ENCODE measurements at regions not wholly inside any gene's neighbourhood (a gene's known extent, or its start where the extent isn't known, plus 50 kb on each side); places are given as distances from the start of the nearest gene placed in this dataset.

GRCh38 chr15:77811270-77811669, 178.6 kb upstream of the LINGO1 start:
- in situ Hi-C loops (cut with HindIII; ENCODE audit: extremely low pct_ligation_motif_present, low pct_unique_long_range_greater_than_20kb) = loop anchor here (25.0 kb wide), 1 partner anchor 174 kb away; the partner anchor contains the start of gene LINGO1
- no peak for ATAC-seq
- no peak for DNase-seq (ENCODE audit: low spot score)
- CTCF ChIA-PET (ENCODE audit: low intra/inter-chr PET ratio, low total read pairs) = no interaction called here
- Histone ChIP-seq H3K9me3 (ENCODE audit: low read length) (no peaks in the 10 kb centered on the region), H3K79me2 (ENCODE audit: insufficient read depth, low read length) (no peaks in the 10 kb centered on the region), H4K20me1 (ENCODE audit: insufficient read depth, low read length) (no peaks in the 10 kb centered on the region), H3K36me3 (replicated peaks in 1 of 2; ENCODE audit: control insufficient read depth in 1 of 2, insufficient read depth in 2 of 2, low read length in 2 of 2) (no peaks in the 10 kb centered on the region), H3K27me3 (ENCODE audit: control insufficient read depth in 1 of 2, insufficient read depth in 2 of 2, low read length in 2 of 2) (peaks cover 4 to 22% of the 10 kb centered on the region in 2 experiments; a peak in 3 of 5 replicates), H3K4me1 (ENCODE audit: insufficient read depth, low read length) (no peaks in the 10 kb centered on the region), H2AFZ (ENCODE audit: low read length) (no peak overlapping the region), H3K9ac (ENCODE audit: insufficient read depth, low read depth, low read length) (no peak overlapping the region), H3K4me3 (replicated peaks in 1 of 3; ENCODE audit: insufficient read depth in 1 of 3, low read depth in 2 of 3, low read length in 3 of 3) (no peak overlapping the region), H3K4me2 (ENCODE audit: low read depth, low read length) (no peak overlapping the region), H3K27ac (ENCODE audit: extremely low read length, insufficient read depth, low read length) (no peak overlapping the region)
- no TSS peak for BruUV-seq (replicated peaks)
- POLR2A ChIA-PET = no interaction called here
- intact Hi-C loops (cut with micrococcal nuclease; ENCODE audit: unreplicated experiment) = no loop called here
- WGBS (ENCODE audit: low lambda C conversion rate) = 21% methylated on average over 4 of the region's 5 CpGs
- TF ChIP-seq GABPA (IDR thresholded peaks at IDR 0.05; ENCODE audit: low read depth, low read length) (no peak), GABPA (CRISPR knock-in tag; IDR thresholded peaks at IDR 0.05; ENCODE audit: low read depth) (no peak), ZNF639 (CRISPR knock-in tag; conservative IDR thresholded peaks at IDR 0.05) (no peak), PHF21A (CRISPR knock-in tag; IDR thresholded peaks at IDR 0.05) (no peak), ZNF296 (CRISPR knock-in tag; conservative IDR thresholded peaks at IDR 0.05) (no peak), ZNF44 (CRISPR knock-in tag; IDR thresholded peaks at IDR 0.05) (no peak), AKAP8 (CRISPR knock-in tag; IDR thresholded peaks at IDR 0.05) (no peak), DBP (CRISPR knock-in tag; IDR thresholded peaks at IDR 0.05; ENCODE audit: not compliant biosample characterization) (no peak), E2F5 (CRISPR knock-in tag; conservative IDR thresholded peaks at IDR 0.05) (no peak), ZEB1 (IDR thresholded peaks at IDR 0.05; ENCODE audit: insufficient replicate concordance, low read depth) (no peak), ZNF597 (CRISPR knock-in tag; IDR thresholded peaks at IDR 0.05) (no peak)
- FAIRE-seq = no peak
